Adrenal gland (tissue), 9 donors: ENCODE measurements at regions not wholly inside any gene's neighbourhood (a gene's known extent, or its start where the extent isn't known, plus 50 kb on each side); places are given as distances from the start of the nearest gene placed in this dataset.

Experiments
- DNase-seq, 7 donors: peaks; one replicate each; pipeline ENCODE4 v3.0.0-alpha.2; 2019 to 2020
- H3K27ac ChIP-seq, 5 donors: fragments of 200-600 bp; sonication (generic) in 4 of 5; 1 replicate in 3 of 5; 2 replicates in 2 of 5; pipeline versions ENCODE4 v1.5.1 to v1.8.0; 2016 to 2020; ENCODE audit warnings: mild to moderate bottlenecking in 1 of 5
- H3K27me3 ChIP-seq: fragments of 200-600 bp; 2 replicates; pipeline ENCODE4 v1.8.0; 2021
- H3K36me3 ChIP-seq, 2 donors: fragments of 200-600 bp; replicated peaks in 1 of 2; 1 replicate in 1 of 2; 2 replicates in 1 of 2; pipeline versions ENCODE4 v1.5.1 to v1.8.0; 2018 to 2022
- H3K4me1 ChIP-seq, 2 donors: fragments of 200-600 bp; replicated peaks in 1 of 2; 1 replicate in 1 of 2; 2 replicates in 1 of 2; pipeline versions ENCODE4 v1.5.1 to v1.8.0; 2018 to 2021
- H3K4me3 ChIP-seq, 4 donors: fragments of 200-600 bp; sonication (generic) in 3 of 4; one replicate each; pipeline ENCODE4 v1.5.1; 2016 to 2018
- H3K9me3 ChIP-seq, 3 donors: fragments of 200-600 bp; sonication (generic) in 1 of 3; replicated peaks in 1 of 3; 1 replicate in 2 of 3; 2 replicates in 1 of 3; pipeline versions ENCODE4 v1.5.1 to v1.8.0; 2016 to 2021
- POLR2A ChIP-seq, 2 donors: fragments of 450-650 bp; IDR thresholded peaks; one replicate each; pipeline ENCODE4 v1.6.1; 2017; ENCODE audit warnings: antibody characterized with exemption in 2 of 2, mild to moderate bottlenecking in 2 of 2, moderate library complexity in 1 of 2
- WGBS, 4 donors: extraction: QIAGEN DNeasy Blood & Tissue Kit in 2 of 4; methylation state at CpG; one replicate each; pipeline versions ENCODE4 v1.1.5 to v1.1.7; 2013 to 2017; 5-methylcytosine and 5-hydroxymethylcytosine counted together
- intact Hi-C, 2 donors: fragments of 100-400 bp; cut with DNase I; formaldehyde crosslinking; loops; one replicate each; pipeline versions ENCODE4 v1.14.1 to v1.15.0; 2022 to 2023
- TF ChIP-seq, protein P1 (sequence below), 6 experiments: fragments of 450-650 bp in 4 of 6; fragments of 200-600 bp in 2 of 6; sonication (generic) in 1 of 6; IDR thresholded peaks; 1 replicate in 5 of 6; 2 replicates in 1 of 6; pipeline versions ENCODE4 v1.5.1 to v1.8.0; 2016 to 2021; ENCODE audit warnings: antibody characterized with exemption in 6 of 6, mild to moderate bottlenecking in 2 of 6, moderate library complexity in 1 of 6
- donor health status: healthy with polysubstance abuse.
- donor health status: Bipolar disorder and iron deficiency.
- donor health status: DM: yes; HTN: yes; CAD: no.
- donor health status: DM: no; HTN: no; CAD: no.
- donor health status: DM: no; HTN: no; CAD: no.

DNA sequence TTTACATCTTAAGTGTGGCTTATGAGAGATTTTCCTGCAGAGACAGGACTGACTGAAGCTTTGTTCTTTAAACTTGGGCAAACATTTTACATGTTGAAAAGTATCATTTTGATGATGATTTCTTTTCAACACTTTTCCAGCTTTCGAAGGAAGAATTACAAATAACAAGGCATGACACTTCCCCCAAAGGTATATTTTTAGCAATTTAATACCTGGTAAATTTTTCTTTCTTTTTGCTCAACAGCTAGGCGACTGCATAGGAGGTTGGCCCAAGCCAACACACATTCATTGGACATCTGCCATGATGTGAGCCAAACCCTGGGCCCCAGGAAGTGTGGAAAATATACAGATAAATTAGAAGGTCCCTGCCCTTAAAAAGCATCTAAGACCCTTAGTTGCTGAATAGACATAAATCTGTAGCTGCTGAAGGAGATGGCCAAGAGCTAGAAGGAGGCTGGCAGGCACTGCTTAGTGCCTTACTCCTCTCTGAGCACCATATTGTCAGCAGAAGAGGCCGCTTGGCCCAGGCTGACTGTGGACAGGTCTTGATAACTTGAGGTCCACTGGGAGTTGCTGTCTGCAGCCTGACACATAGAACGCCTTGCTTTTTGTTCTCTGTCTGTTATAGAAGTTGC is 53.3 kb upstream of the CD44 start:
- TF ChIP-seq, protein P1, sequence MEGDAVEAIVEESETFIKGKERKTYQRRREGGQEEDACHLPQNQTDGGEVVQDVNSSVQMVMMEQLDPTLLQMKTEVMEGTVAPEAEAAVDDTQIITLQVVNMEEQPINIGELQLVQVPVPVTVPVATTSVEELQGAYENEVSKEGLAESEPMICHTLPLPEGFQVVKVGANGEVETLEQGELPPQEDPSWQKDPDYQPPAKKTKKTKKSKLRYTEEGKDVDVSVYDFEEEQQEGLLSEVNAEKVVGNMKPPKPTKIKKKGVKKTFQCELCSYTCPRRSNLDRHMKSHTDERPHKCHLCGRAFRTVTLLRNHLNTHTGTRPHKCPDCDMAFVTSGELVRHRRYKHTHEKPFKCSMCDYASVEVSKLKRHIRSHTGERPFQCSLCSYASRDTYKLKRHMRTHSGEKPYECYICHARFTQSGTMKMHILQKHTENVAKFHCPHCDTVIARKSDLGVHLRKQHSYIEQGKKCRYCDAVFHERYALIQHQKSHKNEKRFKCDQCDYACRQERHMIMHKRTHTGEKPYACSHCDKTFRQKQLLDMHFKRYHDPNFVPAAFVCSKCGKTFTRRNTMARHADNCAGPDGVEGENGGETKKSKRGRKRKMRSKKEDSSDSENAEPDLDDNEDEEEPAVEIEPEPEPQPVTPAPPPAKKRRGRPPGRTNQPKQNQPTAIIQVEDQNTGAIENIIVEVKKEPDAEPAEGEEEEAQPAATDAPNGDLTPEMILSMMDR (IDR thresholded peaks at IDR 0.05) = no peak
- no peak for TF ChIP-seq POLR2A (IDR thresholded peaks at IDR 0.05)
- intact Hi-C loops = no loop called here
- Histone ChIP-seq H3K4me1 (peaks cover 0 to 9% of the 10 kb centered on the region in 2 donors), H3K9me3 (no peaks in the 10 kb centered on the region), H3K4me3 (no peak overlapping the region), H3K36me3 (no peaks in the 10 kb centered on the region), H3K27me3 (no peaks in the 10 kb centered on the region), H3K27ac (no peak overlapping the region)
- WGBS, 4 donors = 67 to 76% (median 72%) methylated on average over 4 of the region's 4 CpGs
- no peak for DNase-seq

DNA sequence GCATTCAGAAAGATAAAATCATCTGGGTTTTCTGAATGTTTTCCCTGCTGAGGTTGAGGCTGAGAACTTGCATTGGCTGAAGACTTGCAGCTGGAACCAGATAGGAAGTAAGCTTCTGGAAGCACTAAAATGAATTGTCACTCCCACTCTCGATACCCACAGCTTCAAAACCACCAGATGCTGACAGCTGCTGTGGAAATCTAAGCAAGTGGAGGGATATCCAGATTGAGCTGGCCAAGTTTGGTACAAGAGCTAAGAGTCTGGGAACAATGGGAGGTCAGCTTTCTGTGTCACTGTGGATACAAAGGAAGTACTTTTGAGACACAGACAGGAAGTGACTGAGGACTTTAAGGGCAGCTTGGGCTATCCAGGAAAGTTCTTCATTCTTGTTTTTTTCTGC is 51.3 kb upstream of the CD44 start:
- no peak for TF ChIP-seq POLR2A (IDR thresholded peaks at IDR 0.05)
- TF ChIP-seq, protein P1 (IDR thresholded peaks at IDR 0.05) = no peak
- Histone ChIP-seq H3K27ac (peak overlapping the region in 1 of 5 donors; percentile 27), H3K4me1 (peaks cover 0 to 9% of the 10 kb centered on the region in 2 donors)

DNA sequence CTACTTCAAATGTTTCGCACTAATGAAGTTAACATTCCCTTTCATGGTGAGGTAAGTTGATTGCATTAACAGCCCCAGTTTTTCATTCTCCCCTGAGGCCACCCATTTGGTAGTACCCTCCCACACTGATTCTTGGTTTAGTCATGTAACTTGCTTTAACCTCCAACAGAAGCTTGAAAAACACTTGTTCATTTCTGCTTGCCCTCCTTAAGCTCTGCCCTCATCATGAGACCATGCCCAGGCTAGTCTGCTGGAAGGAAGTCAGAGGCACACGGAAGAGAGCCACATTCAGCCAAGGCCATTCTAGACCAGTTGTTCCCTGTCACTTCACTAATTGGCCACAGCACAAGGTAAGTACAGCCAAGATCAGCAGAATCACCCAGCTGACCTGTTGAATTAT is 50.7 kb upstream of the CD44 start:
- Histone ChIP-seq H3K4me1 (peaks cover 0 to 5% of the 10 kb centered on the region in 2 donors), H3K27ac (peak overlapping the region in 1 of 5 donors; percentile 27), H3K9me3 (no peaks in the 10 kb centered on the region), H3K4me3 (no peak overlapping the region), H3K36me3 (no peaks in the 10 kb centered on the region), H3K27me3 (no peaks in the 10 kb centered on the region)
- intact Hi-C loops = no loop called here
- TF ChIP-seq POLR2A (IDR thresholded peaks at IDR 0.05) = no peak
- TF ChIP-seq, protein P1 (IDR thresholded peaks at IDR 0.05) = no peak
- no peak for DNase-seq
- WGBS, 4 donors = 61 to 69% (median 65%) methylated on average over 2 of the region's 2 CpGs

More for the DNA sequence above, 51.3 kb upstream of the CD44 start:
- no peak for DNase-seq
- Histone ChIP-seq H3K9me3 (no peaks in the 10 kb centered on the region), H3K27me3 (no peaks in the 10 kb centered on the region), H3K36me3 (no peaks in the 10 kb centered on the region), H3K4me3 (no peak overlapping the region)
- WGBS, 4 donors = 17 to 40% (median 37%) methylated on average over 1 of the region's 1 CpG
- intact Hi-C loops = no loop called here

DNA sequence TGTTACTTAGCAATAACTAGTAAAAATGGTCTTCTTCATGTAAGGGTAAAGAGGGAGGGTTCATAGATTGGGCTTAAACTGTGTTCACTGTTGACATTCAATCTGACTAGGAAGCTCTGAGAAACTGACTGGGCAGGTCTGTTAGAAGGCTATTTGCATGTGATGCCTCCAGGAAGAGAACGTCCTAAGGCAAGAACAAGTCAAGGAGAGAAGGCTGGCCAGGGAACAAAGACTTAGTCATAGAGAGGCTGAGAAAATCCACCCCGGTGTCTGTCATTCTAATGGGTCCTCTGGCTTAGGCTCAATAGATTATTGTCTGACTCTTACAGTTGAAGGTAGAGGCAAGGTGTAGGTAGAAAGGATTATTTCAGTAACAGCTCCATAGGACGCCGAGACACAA is 50.3 kb upstream of the CD44 start:
- intact Hi-C loops = no loop called here
- no peaks in the 10 kb centered on the region for H3K27me3 ChIP-seq
- no peak overlapping the region for H3K27ac ChIP-seq
- no peak for TF ChIP-seq POLR2A (IDR thresholded peaks at IDR 0.05)
- TF ChIP-seq, protein P1 (IDR thresholded peaks at IDR 0.05) = no peak
- no peak overlapping the region for H3K4me3 ChIP-seq
- H3K4me1 ChIP-seq = peaks cover 0 to 2% of the 10 kb centered on the region in 2 donors
- 67 to 82% (median 77%) methylated on average over 4 of the region's 4 CpGs for WGBS, 4 donors
- H3K9me3 ChIP-seq = no peaks in the 10 kb centered on the region
- no peaks in the 10 kb centered on the region for H3K36me3 ChIP-seq
- no peak for DNase-seq
